Body of pancreas (tissue), 4 donors: ENCODE measurements at regions not wholly inside any gene's neighbourhood (a gene's known extent, or its start where the extent isn't known, plus 50 kb on each side); places are given as distances from the start of the nearest gene placed in this dataset.

Experiments used
- POLR2A ChIP-seq, 3 donors: fragments of 450-650 bp; IDR thresholded peaks; one replicate each; pipeline ENCODE4 v1.6.1; 2016; ENCODE audit warnings: antibody characterized with exemption in 3 of 3, mild to moderate bottlenecking in 2 of 3
- TF ChIP-seq, protein P1 (sequence below), 7 experiments: fragments of 450-650 bp in 4 of 7; fragments of 200-600 bp in 3 of 7; sonication (generic) in 3 of 7; IDR thresholded peaks; one replicate each; pipeline ENCODE4 v1.5.1; 2016 to 2019; ENCODE audit warnings: antibody characterized with exemption in 7 of 7

GRCh38 chr18:2134364-2134763 is 436.9 kb downstream of the METTL4 start:
- TF ChIP-seq, protein P1, sequence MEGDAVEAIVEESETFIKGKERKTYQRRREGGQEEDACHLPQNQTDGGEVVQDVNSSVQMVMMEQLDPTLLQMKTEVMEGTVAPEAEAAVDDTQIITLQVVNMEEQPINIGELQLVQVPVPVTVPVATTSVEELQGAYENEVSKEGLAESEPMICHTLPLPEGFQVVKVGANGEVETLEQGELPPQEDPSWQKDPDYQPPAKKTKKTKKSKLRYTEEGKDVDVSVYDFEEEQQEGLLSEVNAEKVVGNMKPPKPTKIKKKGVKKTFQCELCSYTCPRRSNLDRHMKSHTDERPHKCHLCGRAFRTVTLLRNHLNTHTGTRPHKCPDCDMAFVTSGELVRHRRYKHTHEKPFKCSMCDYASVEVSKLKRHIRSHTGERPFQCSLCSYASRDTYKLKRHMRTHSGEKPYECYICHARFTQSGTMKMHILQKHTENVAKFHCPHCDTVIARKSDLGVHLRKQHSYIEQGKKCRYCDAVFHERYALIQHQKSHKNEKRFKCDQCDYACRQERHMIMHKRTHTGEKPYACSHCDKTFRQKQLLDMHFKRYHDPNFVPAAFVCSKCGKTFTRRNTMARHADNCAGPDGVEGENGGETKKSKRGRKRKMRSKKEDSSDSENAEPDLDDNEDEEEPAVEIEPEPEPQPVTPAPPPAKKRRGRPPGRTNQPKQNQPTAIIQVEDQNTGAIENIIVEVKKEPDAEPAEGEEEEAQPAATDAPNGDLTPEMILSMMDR (IDR thresholded peaks at IDR 0.05): no peak
- no peak for TF ChIP-seq POLR2A (IDR thresholded peaks at IDR 0.05)
